ENCODE measurements at regions not wholly inside any gene's neighbourhood (a gene's known extent, or its start where the extent isn't known, plus 50 kb on each side); places are given as distances from the start of the nearest gene placed in this dataset.
A peak's percentile ranks its signal among the peaks of the same experiment; 100 is the strongest.

- Histone ChIP-seq H3K9ac (ENCODE audit: low read depth in 2 of 2, low read length in 2 of 2) (no peak overlapping the region), H3K9me3 (no peaks in the 10 kb centered on the region), H3K4me1 (peaks cover 15% of the 10 kb centered on the region), H3K27ac (no peak overlapping the region), H3K4me3 (no peak overlapping the region), H3K27me3 (no peaks in the 10 kb centered on the region), H3K36me3 (no peaks in the 10 kb centered on the region)
- no peak for DNase-seq
- TF ChIP-seq CTCF (IDR thresholded peaks at IDR 0.05): no peak
- intact Hi-C loops (cut with DNase I): no loop called here
These were observed 296.1 kb downstream of the SOX9 start for GRCh38 chr17:72416905-72417304.

- no peak overlapping the region for H3K27ac ChIP-seq
- H3K4me3 ChIP-seq: no peak overlapping the region
- no peak overlapping the region for H3K9ac ChIP-seq (ENCODE audit: low read depth in 2 of 2, low read length in 2 of 2)
- no peak for TF ChIP-seq CTCF (IDR thresholded peaks at IDR 0.05)
- H3K36me3 ChIP-seq: no peaks in the 10 kb centered on the region
- DNase-seq: no peak
- H3K4me1 ChIP-seq: peaks cover 15% of the 10 kb centered on the region
- no peaks in the 10 kb centered on the region for H3K27me3 ChIP-seq
- intact Hi-C loops (cut with DNase I): no loop called here
- H3K9me3 ChIP-seq: no peaks in the 10 kb centered on the region
These were observed 296.8 kb downstream of the SOX9 start for GRCh38 chr17:72417627-72418026.

- H3K4me1 ChIP-seq: peaks cover 15% of the 10 kb centered on the region
- DNase-seq: peak; percentile 61
- no peaks in the 10 kb centered on the region for H3K9me3 ChIP-seq
- intact Hi-C loops (cut with DNase I): no loop called here
- H3K36me3 ChIP-seq: no peaks in the 10 kb centered on the region
- H3K4me3 ChIP-seq: no peak overlapping the region
- no peak for TF ChIP-seq CTCF (IDR thresholded peaks at IDR 0.05)
- H3K27me3 ChIP-seq: no peaks in the 10 kb centered on the region
- H3K27ac ChIP-seq: peak overlapping the region; percentile 79
- H3K9ac ChIP-seq (ENCODE audit: low read depth in 2 of 2, low read length in 2 of 2): peak overlapping the region in 1 of 2 donors; percentile 49
These were observed 299.3 kb downstream of the SOX9 start for GRCh38 chr17:72419866-72420774.

GRCh38 chr17:72420775-72421127 lies 299.9 kb downstream of the SOX9 start:
- H3K27ac ChIP-seq: peak overlapping the region; percentile 79
- H3K9me3 ChIP-seq: no peaks in the 10 kb centered on the region
- TF ChIP-seq CTCF (IDR thresholded peaks at IDR 0.05): no peak
- peaks cover 15% of the 10 kb centered on the region for H3K4me1 ChIP-seq
- no peak for DNase-seq
- no peaks in the 10 kb centered on the region for H3K27me3 ChIP-seq
- H3K36me3 ChIP-seq: no peaks in the 10 kb centered on the region
- intact Hi-C loops (cut with DNase I): no loop called here
- peak overlapping the region in 1 of 2 donors; percentile 49 for H3K9ac ChIP-seq (ENCODE audit: low read depth in 2 of 2, low read length in 2 of 2)
- H3K4me3 ChIP-seq: no peak overlapping the region

GRCh38 chr17:72421128-72422092 lies 300.6 kb downstream of the SOX9 start:
- Histone ChIP-seq H3K27me3 (no peaks in the 10 kb centered on the region), H3K27ac (peak overlapping the region; percentile 79), H3K36me3 (no peaks in the 10 kb centered on the region), H3K4me1 (peaks cover 15% of the 10 kb centered on the region), H3K4me3 (no peak overlapping the region), H3K9ac (ENCODE audit: low read depth in 2 of 2, low read length in 2 of 2) (peak overlapping the region in 1 of 2 donors; percentile 49), H3K9me3 (no peaks in the 10 kb centered on the region)
- peak; percentile 82 for DNase-seq
- intact Hi-C loops (cut with DNase I): no loop called here
- TF ChIP-seq CTCF (IDR thresholded peaks at IDR 0.05): no peak

Data from colonic mucosa (tissue), 4 donors.